ENCODE measurements at regions not wholly inside any gene's neighbourhood (a gene's known extent, or its start where the extent isn't known, plus 50 kb on each side); places are given as distances from the start of the nearest gene placed in this dataset.

DNA sequence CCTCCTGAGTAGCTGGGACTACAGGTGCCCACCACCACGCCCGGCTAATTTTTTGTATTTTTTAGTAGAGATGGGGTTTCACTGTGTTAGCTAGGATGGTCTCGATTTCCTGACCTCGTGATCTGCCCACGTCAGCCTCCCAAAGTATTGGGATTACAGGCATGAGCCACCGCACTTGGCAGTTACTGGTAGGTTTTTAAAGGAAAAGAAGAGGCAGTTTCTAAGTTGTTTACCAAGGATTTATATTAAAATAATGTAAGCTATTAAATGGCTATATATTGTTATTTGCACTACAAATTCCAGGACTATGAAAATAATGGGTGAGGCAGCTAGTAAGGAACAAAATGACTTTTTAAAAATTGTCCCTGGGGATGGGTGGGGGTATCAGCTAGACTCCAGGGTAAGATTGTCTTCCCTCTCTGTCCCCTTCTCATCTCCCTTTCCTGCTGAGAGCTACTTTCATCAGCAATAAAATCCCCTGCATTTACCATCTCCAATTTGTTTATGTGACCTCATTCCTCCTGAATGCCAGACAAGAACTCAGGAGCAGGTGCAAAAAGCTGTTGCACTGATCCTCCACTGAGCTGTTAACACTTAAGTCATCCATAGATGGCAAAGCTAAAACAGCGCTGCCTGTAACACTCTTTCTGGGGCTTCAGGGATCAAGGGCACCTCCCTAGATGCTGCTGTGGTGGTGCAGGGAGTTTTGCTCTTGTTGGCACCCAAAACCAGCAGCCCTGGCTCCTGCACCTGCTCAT lies 165.2 kb downstream of the ZPLD1 start:
- TF ChIP-seq ZFX (IDR thresholded peaks at IDR 0.05; ENCODE audit: borderline replicate concordance) = no peak
- TF ChIP-seq, protein P1, sequence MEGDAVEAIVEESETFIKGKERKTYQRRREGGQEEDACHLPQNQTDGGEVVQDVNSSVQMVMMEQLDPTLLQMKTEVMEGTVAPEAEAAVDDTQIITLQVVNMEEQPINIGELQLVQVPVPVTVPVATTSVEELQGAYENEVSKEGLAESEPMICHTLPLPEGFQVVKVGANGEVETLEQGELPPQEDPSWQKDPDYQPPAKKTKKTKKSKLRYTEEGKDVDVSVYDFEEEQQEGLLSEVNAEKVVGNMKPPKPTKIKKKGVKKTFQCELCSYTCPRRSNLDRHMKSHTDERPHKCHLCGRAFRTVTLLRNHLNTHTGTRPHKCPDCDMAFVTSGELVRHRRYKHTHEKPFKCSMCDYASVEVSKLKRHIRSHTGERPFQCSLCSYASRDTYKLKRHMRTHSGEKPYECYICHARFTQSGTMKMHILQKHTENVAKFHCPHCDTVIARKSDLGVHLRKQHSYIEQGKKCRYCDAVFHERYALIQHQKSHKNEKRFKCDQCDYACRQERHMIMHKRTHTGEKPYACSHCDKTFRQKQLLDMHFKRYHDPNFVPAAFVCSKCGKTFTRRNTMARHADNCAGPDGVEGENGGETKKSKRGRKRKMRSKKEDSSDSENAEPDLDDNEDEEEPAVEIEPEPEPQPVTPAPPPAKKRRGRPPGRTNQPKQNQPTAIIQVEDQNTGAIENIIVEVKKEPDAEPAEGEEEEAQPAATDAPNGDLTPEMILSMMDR (IDR thresholded peaks at IDR 0.05) = no peak

DNA sequence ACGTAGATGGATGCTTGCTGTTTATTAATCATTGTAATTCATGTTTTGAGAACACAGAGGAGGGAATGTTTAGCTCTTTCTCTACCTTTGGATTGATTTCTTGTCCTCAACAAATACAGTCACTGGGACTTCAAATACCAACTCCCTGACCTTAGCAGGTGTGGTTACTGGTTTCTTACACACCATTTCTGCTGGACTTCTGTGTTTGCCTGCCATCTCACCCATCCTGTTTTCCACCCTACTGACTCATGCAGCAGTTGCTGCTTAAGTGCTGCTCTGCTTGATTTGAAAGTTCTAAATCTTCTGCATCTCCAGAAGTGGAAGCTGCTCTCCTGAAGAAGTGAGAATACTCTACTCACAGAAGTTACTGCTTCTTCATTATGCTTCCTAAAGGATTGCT lies 170.3 kb downstream of the ZPLD1 start:
- H3K27ac ChIP-seq = no peak overlapping the region
- no peak for TF ChIP-seq ZFX (IDR thresholded peaks at IDR 0.05; ENCODE audit: borderline replicate concordance)

More for the DNA sequence above, 165.2 kb downstream of the ZPLD1 start:
- peak overlapping the region; percentile 18 for H3K27ac ChIP-seq

DNA sequence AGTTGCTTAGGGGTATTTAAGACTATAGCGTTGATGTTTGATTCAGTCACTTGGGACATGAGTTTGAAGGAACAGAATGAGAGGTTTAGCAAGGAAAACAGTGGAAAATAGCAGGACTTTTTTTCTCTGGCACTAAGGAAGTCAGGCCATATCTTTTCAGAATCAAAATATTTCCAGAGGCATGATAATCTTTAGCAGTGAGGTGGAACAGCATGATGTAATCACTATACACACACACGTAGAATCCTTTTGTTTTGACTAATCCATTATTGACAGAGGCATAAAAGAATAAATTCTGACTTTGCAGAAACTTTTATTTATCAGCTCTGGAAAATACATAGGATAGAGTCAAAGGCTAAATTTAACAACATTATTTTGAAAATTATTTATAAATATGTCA lies 174.1 kb downstream of the ZPLD1 start:
- H3K27ac ChIP-seq = no peak overlapping the region
- TF ChIP-seq, protein P1 (IDR thresholded peaks at IDR 0.05) = no peak
- no peak for TF ChIP-seq ZFX (IDR thresholded peaks at IDR 0.05; ENCODE audit: borderline replicate concordance)

DNA sequence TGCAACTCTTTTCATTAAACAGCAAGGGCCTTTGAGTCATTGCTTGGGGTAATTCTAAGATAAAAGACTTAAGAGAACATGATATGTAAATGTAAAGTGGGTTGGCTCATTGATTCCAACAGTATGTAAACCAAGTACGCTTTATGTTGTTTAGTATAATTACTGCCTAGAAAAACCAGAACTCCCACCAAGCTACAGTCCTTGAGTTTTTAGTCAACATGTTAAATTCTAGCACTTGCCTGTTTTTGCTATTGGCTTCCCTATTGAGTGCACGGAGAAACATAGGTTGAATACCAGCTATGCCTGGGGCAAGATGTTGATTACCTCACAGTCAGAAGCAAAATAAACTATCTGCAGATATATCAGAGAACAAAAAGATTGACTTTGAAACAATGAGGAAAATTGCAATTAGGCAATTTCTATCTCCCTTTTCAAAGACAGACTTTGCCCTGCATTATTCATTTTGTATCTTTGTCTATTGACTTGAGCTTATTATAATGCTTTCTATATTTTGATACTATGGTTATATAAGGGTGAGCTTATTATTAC lies 179.3 kb downstream of the ZPLD1 start:
- no peak overlapping the region for H3K27ac ChIP-seq
- no peak for TF ChIP-seq ZFX (IDR thresholded peaks at IDR 0.05; ENCODE audit: borderline replicate concordance)
- TF ChIP-seq, protein P1 (IDR thresholded peaks at IDR 0.05) = no peak

DNA sequence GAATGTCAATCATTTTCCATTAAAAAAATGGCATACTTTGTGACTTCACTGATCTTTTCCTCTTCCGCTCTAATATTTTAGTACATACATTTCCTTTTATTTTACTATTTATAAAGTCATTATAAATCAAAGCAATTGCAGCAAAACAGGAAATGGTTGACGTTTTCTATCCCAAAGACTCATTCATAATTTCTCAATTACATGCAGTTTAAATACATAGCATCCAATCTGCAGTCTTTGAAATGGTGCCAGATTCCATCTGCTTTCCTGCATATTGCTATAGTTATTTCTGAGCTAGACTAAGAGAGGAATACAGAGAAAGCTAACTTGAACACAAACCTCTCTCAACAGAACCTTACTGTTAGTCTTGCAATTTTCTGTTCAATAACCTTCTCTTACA lies 179.8 kb downstream of the ZPLD1 start:
- TF ChIP-seq ZFX (IDR thresholded peaks at IDR 0.05; ENCODE audit: borderline replicate concordance) = no peak
- TF ChIP-seq, protein P1 (IDR thresholded peaks at IDR 0.05) = no peak
- no peak overlapping the region for H3K27ac ChIP-seq

DNA sequence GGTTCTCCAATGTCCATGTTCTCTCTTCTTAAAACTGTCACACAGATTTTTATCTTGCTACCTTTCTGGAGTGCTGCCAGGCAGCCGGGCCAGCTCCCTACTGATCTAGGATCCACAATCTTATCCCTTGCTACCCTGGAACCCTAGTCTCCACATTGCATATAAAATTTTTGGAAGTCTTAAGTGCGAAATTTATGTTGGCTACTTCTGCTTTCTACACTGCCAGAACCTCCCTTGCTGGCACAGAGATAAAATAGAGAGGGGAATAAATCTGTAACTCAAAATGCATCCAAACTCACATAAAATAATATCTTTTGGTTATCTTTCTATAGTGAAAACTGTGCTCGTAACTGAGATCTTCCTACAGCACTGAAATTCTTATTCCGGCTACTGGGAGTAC lies 182.6 kb downstream of the ZPLD1 start:
- TF ChIP-seq, protein P1 (IDR thresholded peaks at IDR 0.05) = no peak
- no peak for TF ChIP-seq ZFX (IDR thresholded peaks at IDR 0.05; ENCODE audit: borderline replicate concordance)
- no peak overlapping the region for H3K27ac ChIP-seq

DNA sequence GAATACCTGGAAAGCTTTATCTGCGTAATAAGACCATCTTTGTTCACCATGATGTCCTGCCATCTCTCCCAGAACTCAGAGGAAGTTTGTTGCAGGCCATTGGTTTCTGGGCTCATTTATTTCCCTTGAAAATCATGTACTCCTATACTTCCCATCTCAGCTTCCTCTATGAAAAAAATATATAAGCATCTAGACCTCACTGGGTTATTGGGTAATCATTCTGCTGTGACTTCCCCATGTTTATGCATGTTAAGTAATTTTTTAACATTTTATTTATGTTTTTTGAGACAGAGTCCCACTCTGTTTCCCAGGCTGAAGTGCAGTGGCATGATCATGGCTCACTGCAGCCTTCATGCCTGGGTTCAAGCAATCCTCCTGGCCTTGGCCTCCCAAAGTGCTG lies 184.5 kb downstream of the ZPLD1 start:
- TF ChIP-seq ZFX (IDR thresholded peaks at IDR 0.05; ENCODE audit: borderline replicate concordance) = no peak
- TF ChIP-seq, protein P1 (IDR thresholded peaks at IDR 0.05) = no peak
- H3K27ac ChIP-seq = no peak overlapping the region

Measured in 22Rv1 (cell line).